H1 (cell line): ENCODE measurements at regions not wholly inside any gene's neighbourhood (a gene's known extent, or its start where the extent isn't known, plus 50 kb on each side); places are given as distances from the start of the nearest gene placed in this dataset.

Source experiments
- CTCF ChIA-PET: fragments of 300-600 bp; sonication (Branson Sonifier 250); formaldehyde crosslinking; loops from one replicate; lab custom pipeline; 2021; ENCODE audit not compliant: partially characterized antibody; lab: Charles Lee
- POLR2A ChIA-PET: fragments of 300-600 bp; sonication (Branson Sonifier 250); formaldehyde crosslinking; loops from one replicate; lab custom pipeline; 2021; ENCODE audit warnings: inconsistent platforms; ENCODE audit not compliant: partially characterized antibody; lab: Charles Lee
- DNase-seq, 2 experiments: peaks; one replicate each; pipeline versions ENCODE4 v3.0.0 to v3.0.0-alpha.2; 2010 to 2022; ENCODE audit warnings: low spot score in 2 of 2, low read depth in 1 of 2, mixed read lengths in 1 of 2
- FAIRE-seq: peaks from 2 replicates; lab custom pipeline; 2011; peaks lifted over from hg19 to GRCh38; lab: Jason Lieb, UNC
- H2AFZ ChIP-seq: 2 replicates; pipeline ENCODE4 v1.8.1; 2012; ENCODE audit warnings: low read length, inconsistent platforms
- H2AK5ac ChIP-seq: 2 replicates; pipeline ENCODE4 v1.6.1; 2013; ENCODE audit warnings: low read depth, low read length
- H2BK120ac ChIP-seq: replicated peaks from 2 replicates; pipeline ENCODE3; 2013; ENCODE audit warnings: low read depth, low read length, inconsistent platforms
- H2BK12ac ChIP-seq: 2 replicates; pipeline ENCODE4 v1.6.1; 2013; ENCODE audit warnings: low read depth, low read length
- H2BK15ac ChIP-seq: 2 replicates; pipeline ENCODE4 v1.6.1; 2013; ENCODE audit warnings: low read length
- H2BK20ac ChIP-seq: 2 replicates; pipeline ENCODE4 v1.6.1; 2013; ENCODE audit warnings: low read length
- H2BK5ac ChIP-seq: 2 replicates; pipeline ENCODE4 v1.6.1; 2013; ENCODE audit warnings: low read depth, low read length
- H3K14ac ChIP-seq: 2 replicates; pipeline ENCODE4 v1.6.1; 2013; ENCODE audit warnings: inconsistent platforms; ENCODE audit not compliant: insufficient read length
- H3K18ac ChIP-seq: 2 replicates; pipeline ENCODE4 v1.6.1; 2013; ENCODE audit warnings: low read length; ENCODE audit errors: extremely low read depth
- H3K23ac ChIP-seq: 2 replicates; pipeline ENCODE4 v1.6.1; 2013; ENCODE audit warnings: inconsistent platforms; ENCODE audit not compliant: insufficient read length
- H3K23me2 ChIP-seq: 2 replicates; pipeline ENCODE4 v1.6.1; 2013; ENCODE audit warnings: low read depth, low read length
- H3K27ac ChIP-seq: 2 replicates; pipeline ENCODE4 v1.6.1; 2011; ENCODE audit warnings: low read depth, low read length, inconsistent platforms
- H3K27me3 ChIP-seq, 4 experiments: replicated peaks in 1 of 4; 1 replicate in 1 of 4; 2 replicates in 3 of 4; pipeline versions ENCODE4 v1.6.1 to v1.8.1; 2011 to 2013; ENCODE audit warnings: low read length in 3 of 4, mild to moderate bottlenecking in 3 of 4, inconsistent platforms in 2 of 4, mixed read lengths in 2 of 4, moderate library complexity in 1 of 4; ENCODE audit not compliant: control insufficient read depth in 3 of 4, insufficient read depth in 3 of 4; ENCODE audit errors: extremely low read depth in 1 of 4
- H3K36me3 ChIP-seq, 4 experiments: 2 replicates each; pipeline versions ENCODE4 v1.6.1 to v1.8.1; 2011 to 2013; ENCODE audit warnings: mild to moderate bottlenecking in 4 of 4, low read length in 3 of 4, moderate library complexity in 2 of 4, control low read depth in 1 of 4, inconsistent platforms in 1 of 4; ENCODE audit not compliant: insufficient read depth in 4 of 4, control insufficient read depth in 2 of 4
- H3K4ac ChIP-seq: replicated peaks from 2 replicates; pipeline ENCODE3; 2013; ENCODE audit warnings: low read length, low read depth, mixed read lengths, inconsistent platforms; ENCODE audit not compliant: insufficient read length
- H3K4me1 ChIP-seq, 4 experiments: replicated peaks in 1 of 4; 1 replicate in 1 of 4; 2 replicates in 3 of 4; pipeline versions ENCODE4 v1.6.1 to v1.8.1; 2011 to 2013; ENCODE audit warnings: low read length in 3 of 4, inconsistent platforms in 2 of 4, mixed read lengths in 1 of 4; ENCODE audit not compliant: insufficient read depth in 4 of 4, control insufficient read depth in 3 of 4
- H3K4me2 ChIP-seq, 2 experiments: 2 replicates each; pipeline versions ENCODE4 v1.6.1 to v1.8.1; 2011 to 2013; ENCODE audit warnings: low read depth in 2 of 2, low read length in 2 of 2, control low read depth in 1 of 2, inconsistent platforms in 1 of 2, mild to moderate bottlenecking in 1 of 2; ENCODE audit not compliant: insufficient read depth in 1 of 2
- H3K4me3 ChIP-seq, 4 experiments: fragments of 200-600, 300-600 bp in 1 of 4; sonication (generic), shearing (Covaris generic), sonication (Bioruptor Twin) in 1 of 4; 2 replicates each; pipeline versions ENCODE4 v1.5.1 to v1.8.1; 2011 to 2016; ENCODE audit warnings: low read length in 4 of 4, low read depth in 3 of 4, control low read depth in 2 of 4, inconsistent platforms in 2 of 4, mild to moderate bottlenecking in 2 of 4, mixed read lengths in 1 of 4, moderate library complexity in 1 of 4; ENCODE audit not compliant: insufficient read depth in 2 of 4; ENCODE audit errors: extremely low read depth in 1 of 4
- H3K56ac ChIP-seq: replicated peaks from 2 replicates; pipeline ENCODE3; 2013; ENCODE audit warnings: low read depth, mild to moderate bottlenecking, mixed read lengths, low read length, inconsistent platforms; ENCODE audit not compliant: insufficient read length
- H3K79me1 ChIP-seq: 2 replicates; pipeline ENCODE4 v1.6.1; 2013; ENCODE audit warnings: low read depth, low read length, control low read depth
- H3K79me2 ChIP-seq, 2 experiments: 2 replicates each; pipeline versions ENCODE4 v1.6.1 to v1.8.1; 2012 to 2013; ENCODE audit warnings: low read length in 2 of 2, mild to moderate bottlenecking in 2 of 2, inconsistent platforms in 1 of 2; ENCODE audit not compliant: insufficient read depth in 2 of 2, control insufficient read depth in 1 of 2
- H3K9ac ChIP-seq, 4 experiments: replicated peaks in 1 of 4; 1 replicate in 1 of 4; 2 replicates in 3 of 4; pipeline versions ENCODE4 v1.6.1 to v1.8.1; 2011 to 2013; ENCODE audit warnings: low read depth in 3 of 4, low read length in 3 of 4, control low read depth in 2 of 4, mild to moderate bottlenecking in 2 of 4, moderate library complexity in 2 of 4, inconsistent platforms in 1 of 4; ENCODE audit errors: extremely low read depth in 1 of 4
- H3K9me3 ChIP-seq, 2 experiments: 2 replicates each; pipeline versions ENCODE4 v1.6.1 to v1.8.1; 2012 to 2013; ENCODE audit warnings: mild to moderate bottlenecking in 2 of 2, moderate library complexity in 2 of 2, control low read depth in 1 of 2, inconsistent platforms in 1 of 2, low read depth in 1 of 2, low read length in 1 of 2, mixed read lengths in 1 of 2; ENCODE audit not compliant: insufficient read depth in 2 of 2
- H4K20me1 ChIP-seq, 2 experiments: replicated peaks in 1 of 2; 2 replicates each; pipeline versions ENCODE3 to v1.8.1; 2011 to 2013; ENCODE audit warnings: inconsistent platforms in 2 of 2, low read length in 2 of 2, mild to moderate bottlenecking in 1 of 2; ENCODE audit not compliant: insufficient read depth in 2 of 2, control insufficient read depth in 1 of 2
- H4K5ac ChIP-seq: 2 replicates; pipeline ENCODE4 v1.6.1; 2013; ENCODE audit warnings: low read length, low read depth, mixed read lengths, inconsistent platforms; ENCODE audit not compliant: insufficient read length
- H4K8ac ChIP-seq: 2 replicates; pipeline ENCODE4 v1.8.0; 2013; ENCODE audit warnings: mild to moderate bottlenecking, moderate library complexity, low read length, inconsistent platforms; ENCODE audit not compliant: insufficient read depth; ENCODE audit errors: extremely low read depth
- H4K91ac ChIP-seq: replicated peaks from 2 replicates; pipeline ENCODE3; 2013; ENCODE audit warnings: low read length, mixed read lengths, inconsistent platforms; ENCODE audit not compliant: insufficient read length
- CEBPB ChIP-seq: IDR thresholded peaks from 2 replicates; pipeline ENCODE4 v1.6.1; 2012; ENCODE audit warnings: low read depth, low read length
- EGR1 ChIP-seq: IDR thresholded peaks from 2 replicates; pipeline ENCODE4 v1.6.1; 2011; ENCODE audit warnings: low read depth, low read length, borderline replicate concordance
- EZH2 ChIP-seq: fragments of 200-600 bp; sonication (generic); IDR thresholded peaks from 2 replicates; pipeline ENCODE4 v1.7.1; 2012; ENCODE audit warnings: low read depth, mild to moderate bottlenecking, moderate library complexity, low read length, inconsistent platforms; ENCODE audit not compliant: severe bottlenecking
- FOSL1 ChIP-seq: IDR thresholded peaks from 2 replicates; pipeline ENCODE4 v1.6.1; 2011; ENCODE audit warnings: mild to moderate bottlenecking, low read depth, low read length, moderate library complexity; ENCODE audit not compliant: insufficient read depth
- KDM5A ChIP-seq: fragments of 200-600 bp; IDR thresholded peaks from 2 replicates; pipeline ENCODE4 v1.7.1; 2012; ENCODE audit warnings: mild to moderate bottlenecking, low read length, inconsistent platforms, mixed read lengths
- SP2 ChIP-seq: IDR thresholded peaks from 2 replicates; pipeline ENCODE4 v1.6.1; 2012; ENCODE audit warnings: mild to moderate bottlenecking, low read length, inconsistent platforms
- WGBS, 2 experiments: shearing (Covaris generic) in 1 of 2; methylation state at CpG; one replicate each; pipeline versions ENCODE4 v1.1.6 to v1.1.7; 2013 to 2015; ENCODE audit warnings: low lambda C conversion rate in 2 of 2, mixed read lengths in 2 of 2, inconsistent platforms in 1 of 2, low coverage in 1 of 2, missing lambda C conversion rate in 1 of 2; ENCODE audit not compliant: insufficient replicate concordance in 2 of 2, insufficient coverage in 1 of 2, insufficient read length in 1 of 2; ENCODE audit errors: extremely low coverage in 1 of 2, missing lambda C conversion rate in 1 of 2; 5-methylcytosine and 5-hydroxymethylcytosine counted together

GRCh38 chr1:235006816-235007215, 121.8 kb downstream of the TOMM20 start:
- peak overlapping the region; percentile 70; the same call in 1 of the 2 replicates for H2AK5ac ChIP-seq
- ChIA-PET CTCF (no interaction called here), POLR2A (no interaction called here)
- H3K9me3 ChIP-seq = peaks cover 0 to 9% of the 10 kb centered on the region in 2 experiments; a peak in 1 of 4 replicates
- no peak overlapping the region for H3K4me3 ChIP-seq
- no peak overlapping the region for H3K18ac ChIP-seq
- no peak overlapping the region for H2AFZ ChIP-seq
- no peak overlapping the region for H2BK120ac ChIP-seq
- H2BK5ac ChIP-seq = no peak overlapping the region
- H3K56ac ChIP-seq = no peak overlapping the region
- peak overlapping the region; percentile 66 for H4K91ac ChIP-seq
- FAIRE-seq = no peak
- no peaks in the 10 kb centered on the region for H3K27me3 ChIP-seq
- H3K9ac ChIP-seq = no peak overlapping the region
- peak overlapping the region; percentile 16; the same call in 1 of the 2 replicates for H4K8ac ChIP-seq
- no peak overlapping the region for H2BK12ac ChIP-seq
- H3K4ac ChIP-seq = peak overlapping the region; percentile 44
- no peaks in the 10 kb centered on the region for H4K20me1 ChIP-seq
- no peak overlapping the region for H3K23ac ChIP-seq
- H3K23me2 ChIP-seq = no peaks in the 10 kb centered on the region
- H3K4me2 ChIP-seq = no peak overlapping the region
- no peak overlapping the region for H2BK15ac ChIP-seq
- H3K79me2 ChIP-seq = no peaks in the 10 kb centered on the region
- H3K4me1 ChIP-seq = peaks cover 0 to 3% (median 0%) of the 10 kb centered on the region in 4 experiments; a peak in 1 of 7 replicates
- H3K36me3 ChIP-seq = no peaks in the 10 kb centered on the region
- H3K27ac ChIP-seq = no peak overlapping the region
- no peak for DNase-seq
- H2BK20ac ChIP-seq = peak overlapping the region; percentile 23; the same call in 1 of the 2 replicates
- H3K14ac ChIP-seq = no peak overlapping the region
- no peaks in the 10 kb centered on the region for H3K79me1 ChIP-seq
- 76% methylated on average over 5 of the region's 5 CpGs; no CpG with 5 or more reads in 1 of the 2 experiments for WGBS, 2 experiments
- no peak overlapping the region for H4K5ac ChIP-seq
- TF ChIP-seq CEBPB = no peak
- TF ChIP-seq EGR1 = no peak
- TF ChIP-seq EZH2 = no peak
- TF ChIP-seq SP2 = no peak
- TF ChIP-seq FOSL1 = no peak
- TF ChIP-seq KDM5A = no peak
